HG02973 (cell line): ENCODE measurements at regions not wholly inside any gene's neighbourhood (a gene's known extent, or its start where the extent isn't known, plus 50 kb on each side); places are given as distances from the start of the nearest gene placed in this dataset.
"Not testable (repeated sequence)": the region's sequence is repeated elsewhere in the genome, so short reads cannot be mapped to it uniquely, and the experiment has no call there.

ENCODE experiments used
- ATAC-seq: cut with Tn5 transposase; IDR thresholded peaks from one replicate; pipeline ENCODE4 v1.9.1; 2021; ENCODE audit warnings: moderate library complexity; ENCODE audit not compliant: unreplicated experiment

DNA sequence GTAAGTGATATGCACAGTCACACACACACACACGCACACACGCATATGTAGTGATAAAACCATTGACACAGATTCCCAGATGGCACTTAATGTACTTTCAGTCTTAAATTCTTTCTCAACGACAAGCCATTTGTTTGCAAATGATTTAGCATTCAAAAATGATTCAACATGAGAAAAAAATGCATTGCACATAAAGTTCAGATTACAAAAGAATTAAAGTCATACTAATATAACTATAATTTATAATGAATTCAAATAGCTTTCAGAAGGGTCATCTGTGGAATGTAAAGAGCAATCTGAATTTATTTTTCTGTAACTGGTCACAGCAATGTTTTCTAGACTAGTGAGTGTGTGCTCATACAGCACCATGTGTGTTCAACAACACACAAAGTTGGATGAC lies 521.6 kb upstream of the ZNF337 start:
- no peak for ATAC-seq

GRCh38 chr20:26216025-26216424 lies 519.4 kb upstream of the ZNF337 start:
- ATAC-seq: no peak

DNA sequence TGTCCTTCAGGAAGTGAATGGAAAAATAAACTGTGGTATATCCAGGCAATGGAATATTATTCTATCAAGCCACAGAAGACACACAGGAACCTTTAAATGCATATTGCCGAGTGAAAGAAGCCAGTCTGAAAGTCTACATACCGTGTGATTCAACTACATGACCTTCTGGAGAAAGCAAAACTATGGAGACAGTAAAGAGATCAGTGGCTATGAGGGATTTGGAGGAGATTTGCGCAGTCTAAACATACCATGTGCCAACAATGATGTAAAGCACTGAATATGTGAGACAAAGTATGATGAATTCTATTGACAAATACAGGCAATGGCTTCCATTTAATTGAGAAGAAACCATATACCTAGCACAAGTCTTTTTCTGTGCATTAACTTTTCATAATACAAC lies 518.3 kb upstream of the ZNF337 start:
- ATAC-seq: no peak

GRCh38 chr20:26209171-26209941 lies 512.7 kb upstream of the ZNF337 start:
- no peak for ATAC-seq

GRCh38 chr20:26208296-26209091 lies 511.8 kb upstream of the ZNF337 start:
- no peak for ATAC-seq

- not testable (repeated sequence) for ATAC-seq
Observed at GRCh38 chr20:26207967-26208295, 511.3 kb upstream of the ZNF337 start.

GRCh38 chr20:26207237-26207966 lies 510.7 kb upstream of the ZNF337 start:
- ATAC-seq: no peak

- ATAC-seq: no peak
Observed at GRCh38 chr20:26205350-26205749, 508.7 kb upstream of the ZNF337 start.

DNA sequence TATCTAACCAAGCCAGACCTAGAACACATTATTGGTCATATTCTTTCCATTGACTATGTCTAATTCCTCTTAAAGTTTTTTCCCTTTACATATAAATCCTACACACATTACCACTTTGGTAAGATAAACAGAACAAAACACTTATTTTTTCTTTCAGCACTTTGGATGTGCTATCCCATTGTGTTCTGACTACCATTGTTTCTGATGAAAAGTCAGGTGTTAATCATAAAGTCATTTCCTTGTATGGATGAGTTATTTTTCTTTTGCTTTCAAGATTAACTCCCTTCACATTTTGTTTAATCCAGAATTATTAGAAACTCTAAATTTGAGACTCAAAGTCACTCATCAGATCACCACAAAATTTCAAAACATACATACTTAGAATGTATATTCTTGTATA lies 504.4 kb upstream of the ZNF337 start:
- ATAC-seq: not testable (repeated sequence)

- not testable (repeated sequence) for ATAC-seq
Observed at GRCh38 chr20:26187329-26187728, 490.7 kb upstream of the ZNF337 start.

DNA sequence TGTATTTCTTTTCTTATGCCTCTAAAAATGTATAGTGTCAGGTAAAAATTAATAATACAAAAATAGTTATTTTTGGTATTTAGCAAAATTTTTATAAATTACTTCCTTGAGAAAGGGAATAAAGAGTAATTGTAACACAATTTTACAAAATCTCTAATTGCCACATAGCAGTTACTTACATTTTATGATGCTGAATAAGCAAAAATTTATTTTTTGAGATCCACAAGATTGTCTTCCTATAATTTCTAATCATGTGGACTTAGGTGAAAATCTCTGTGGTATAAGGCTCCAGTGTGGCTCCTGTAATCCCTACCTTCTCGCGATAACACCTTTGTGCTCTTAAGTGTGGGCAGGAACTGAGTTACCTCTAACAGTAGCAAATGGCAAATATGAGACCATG lies 487.1 kb upstream of the ZNF337 start:
- ATAC-seq: not testable (repeated sequence)

DNA sequence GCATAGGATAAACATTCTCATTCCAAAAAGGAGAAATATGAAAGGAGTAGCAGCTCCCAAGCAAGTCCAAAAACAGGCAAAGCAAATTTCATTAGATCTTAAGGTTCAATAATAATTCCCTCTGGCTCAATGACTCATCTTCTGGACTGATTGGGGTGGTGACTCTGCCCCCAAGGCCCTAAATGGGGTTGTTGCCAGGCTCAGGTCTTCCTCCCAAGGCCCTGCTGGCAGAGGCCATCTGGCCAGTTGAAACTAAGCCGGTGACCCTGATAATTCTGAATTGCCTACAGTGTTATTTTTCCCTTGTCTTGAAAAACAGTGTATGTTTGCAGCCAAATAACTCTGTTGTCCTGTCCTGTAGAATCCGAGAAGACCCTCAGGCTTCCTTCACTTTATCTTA lies 484.7 kb upstream of the ZNF337 start:
- ATAC-seq: not testable (repeated sequence)

DNA sequence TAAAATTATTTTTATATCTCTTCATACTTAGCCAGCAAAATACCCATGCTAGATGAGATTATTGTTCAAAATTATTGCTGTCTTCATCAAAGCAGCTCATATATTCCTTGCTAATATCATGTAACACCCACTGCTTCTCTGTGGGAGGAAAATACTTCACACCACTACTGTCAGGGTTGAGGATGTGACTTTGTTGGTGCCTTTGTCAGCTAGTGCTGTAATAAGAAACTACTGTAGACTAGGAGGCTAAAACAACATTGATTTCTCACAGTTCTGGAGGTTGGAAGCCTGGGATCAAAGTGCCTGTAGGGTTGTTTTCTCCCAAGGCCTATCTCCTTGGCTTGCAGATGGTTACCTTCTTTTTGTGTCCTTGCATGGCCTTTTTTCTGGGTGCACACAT lies 475.2 kb upstream of the ZNF337 start:
- ATAC-seq: not testable (repeated sequence)

- no peak for ATAC-seq
Observed at GRCh38 chr20:26169506-26169905, 472.9 kb upstream of the ZNF337 start.

- ATAC-seq: no peak
Observed at GRCh38 chr20:26167499-26167898, 470.8 kb upstream of the ZNF337 start.

DNA sequence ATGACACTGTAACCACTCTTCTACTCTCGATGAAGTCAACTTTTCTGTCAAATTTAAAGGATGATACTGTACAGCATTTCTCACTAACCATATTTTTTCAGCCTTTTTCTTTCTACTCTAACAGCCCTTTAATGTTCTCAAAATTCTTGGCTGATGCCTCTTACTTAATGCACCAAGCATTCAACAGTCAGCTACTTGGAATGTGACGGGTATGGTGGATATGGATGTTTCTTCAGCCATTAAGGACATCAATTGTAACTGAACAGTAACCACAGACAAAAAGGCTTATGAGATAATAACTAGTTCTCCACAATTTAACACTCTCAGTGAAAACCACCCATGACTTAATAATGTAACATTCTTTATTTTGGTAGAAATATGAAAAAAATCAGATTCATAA lies 467.2 kb upstream of the ZNF337 start:
- no peak for ATAC-seq

GRCh38 chr20:26163151-26163550 lies 466.5 kb upstream of the ZNF337 start:
- ATAC-seq: not testable (repeated sequence)

DNA sequence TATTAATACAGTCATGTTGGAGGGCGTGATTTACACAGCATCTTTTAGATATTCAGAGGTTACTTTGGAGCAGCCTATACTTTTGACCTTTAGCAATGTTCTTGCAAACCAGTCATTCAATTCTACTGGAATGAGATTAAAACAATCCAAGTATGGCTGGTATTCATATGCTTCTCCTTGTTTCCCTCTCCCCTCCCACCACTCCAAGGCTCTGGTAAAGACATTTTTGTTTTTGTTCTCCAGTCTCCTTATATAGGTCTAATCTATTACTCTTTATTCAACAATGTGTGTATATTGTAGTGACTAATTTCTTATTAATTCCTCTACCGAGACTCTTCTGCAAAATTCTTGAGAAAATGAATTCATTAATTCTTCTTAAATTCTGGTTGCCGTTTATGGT lies 465.1 kb upstream of the ZNF337 start:
- not testable (repeated sequence) for ATAC-seq

DNA sequence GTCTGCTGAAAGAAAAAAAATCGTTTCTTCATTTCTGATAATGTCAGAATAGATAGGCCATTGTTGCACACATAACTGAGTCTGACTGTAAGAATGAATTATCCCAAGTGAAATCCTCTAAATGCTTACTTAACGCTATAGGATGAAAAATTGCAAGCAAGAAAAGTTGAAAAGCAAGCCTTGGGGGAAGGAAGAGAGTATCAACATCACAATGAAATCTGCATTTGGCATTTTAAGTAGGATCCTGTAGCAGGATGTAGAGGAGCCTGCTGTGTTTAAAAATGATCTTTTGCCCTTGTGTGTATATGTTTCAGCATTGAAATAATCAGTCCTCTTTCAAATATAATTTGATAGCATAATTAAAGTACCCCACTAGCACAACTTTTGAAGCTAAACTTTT lies 464.3 kb upstream of the ZNF337 start:
- ATAC-seq: not testable (repeated sequence)

DNA sequence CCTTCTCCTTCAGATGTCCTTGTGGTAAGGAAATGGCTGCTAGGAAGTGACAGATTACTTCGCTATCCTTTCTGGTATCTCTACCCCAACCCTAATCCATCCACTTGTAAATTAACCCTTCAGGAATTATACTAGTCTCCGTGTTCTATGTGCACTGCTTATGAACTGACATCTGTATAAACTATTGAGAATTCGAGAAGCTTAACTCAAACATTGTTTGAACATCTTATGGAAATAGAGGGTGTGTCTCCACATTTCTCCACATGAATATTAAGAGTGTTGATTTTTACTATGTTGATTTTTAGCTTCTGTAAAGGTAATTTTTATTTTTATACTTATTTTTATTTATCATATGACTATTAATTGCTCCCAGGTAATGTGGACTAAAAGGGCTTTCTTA lies 457.6 kb upstream of the ZNF337 start:
- no peak for ATAC-seq

DNA sequence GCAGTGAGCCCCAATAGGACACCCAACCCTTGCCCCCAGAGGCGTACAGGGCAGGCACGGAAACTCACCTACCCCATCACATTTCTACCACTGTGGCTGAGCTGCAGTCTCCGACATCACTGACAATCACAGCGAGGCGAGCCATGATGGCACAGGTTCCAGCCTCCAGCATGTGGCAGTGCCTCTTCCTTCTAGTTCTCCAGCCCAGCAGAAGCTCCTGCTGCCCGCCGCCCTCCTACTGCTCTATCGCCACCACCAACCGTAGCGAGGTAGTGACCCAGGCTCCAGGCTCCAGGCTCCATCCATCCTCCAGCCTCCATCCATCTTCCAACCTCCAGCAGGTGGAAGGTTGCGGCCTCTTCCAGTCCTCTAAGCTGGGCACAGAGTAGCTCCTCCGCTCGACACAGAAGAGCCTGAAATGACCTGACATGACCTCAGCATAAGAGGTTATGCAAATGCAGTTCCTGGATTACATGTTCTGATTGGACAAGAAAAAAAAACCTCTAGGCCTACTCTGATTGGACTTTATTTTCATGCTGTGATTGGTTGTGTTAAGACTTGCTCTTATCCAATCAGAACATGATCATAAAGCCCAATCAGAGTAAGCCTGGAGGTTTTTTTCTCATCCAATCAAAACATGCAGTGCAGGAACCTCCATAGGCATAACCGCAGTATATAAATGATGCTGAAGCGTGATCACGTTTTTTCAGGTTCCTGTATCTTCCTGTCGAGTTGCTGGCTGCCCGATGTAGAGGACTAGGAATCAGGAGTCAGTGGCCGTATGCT lies 438.9 kb upstream of the ZNF337 start:
- ATAC-seq: no peak
